ENCODE measurements at regions not wholly inside any gene's neighbourhood (a gene's known extent, or its start where the extent isn't known, plus 50 kb on each side); places are given as distances from the start of the nearest gene placed in this dataset.

DNA sequence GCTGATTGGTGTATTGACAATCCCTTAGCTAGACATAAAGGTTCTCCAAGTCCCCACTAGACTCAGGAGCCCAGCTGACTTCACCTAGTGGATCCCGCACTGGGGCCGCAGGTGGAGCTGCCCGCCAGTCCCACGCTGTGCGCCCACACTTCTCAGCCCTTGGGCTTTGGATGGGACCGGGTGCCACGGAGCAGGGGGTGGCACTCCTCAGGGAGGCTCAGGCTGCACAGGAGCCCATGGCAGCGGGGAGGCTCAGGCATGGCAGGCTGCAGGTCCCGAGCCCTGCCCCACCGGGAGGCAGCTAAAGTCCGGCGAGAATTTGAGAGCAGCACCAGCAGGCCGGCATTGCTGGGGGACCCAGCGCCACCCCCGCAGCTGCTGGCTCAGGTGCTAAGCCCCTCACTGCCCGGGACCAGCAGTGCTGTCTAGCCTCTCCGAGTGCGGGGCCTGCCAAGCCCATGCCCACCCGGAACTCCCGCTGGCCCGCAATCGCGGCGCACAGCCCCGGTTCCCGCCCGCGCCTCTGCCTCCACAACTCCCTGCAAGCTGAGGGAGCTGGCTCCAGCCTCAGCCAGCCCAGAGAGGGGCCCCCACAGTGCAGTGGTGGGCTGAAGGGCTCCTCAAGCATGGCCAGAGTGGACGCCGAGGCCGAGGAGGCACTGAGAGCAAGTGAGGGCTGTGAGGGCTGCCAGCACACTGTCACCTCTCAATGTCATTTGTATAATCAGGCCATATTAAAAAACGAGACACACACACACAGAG lies 437.2 kb downstream of the CSNK1G3 start:
- Mint-ChIP-seq H3K27ac (no peak overlapping the region), H3K27me3 (ENCODE audit: low read depth) (no peaks in the 10 kb centered on the region), H3K9me3 (peaks cover 5% of the 10 kb centered on the region), H3K4me3 (no peak overlapping the region), H3K36me3 (no peaks in the 10 kb centered on the region), H3K4me1 (peaks cover 17% of the 10 kb centered on the region)
- DNase-seq (ENCODE audit: low spot score in 2 of 2, unreplicated experiment in 2 of 2) = no peak
- TF ChIP-seq, protein P1, sequence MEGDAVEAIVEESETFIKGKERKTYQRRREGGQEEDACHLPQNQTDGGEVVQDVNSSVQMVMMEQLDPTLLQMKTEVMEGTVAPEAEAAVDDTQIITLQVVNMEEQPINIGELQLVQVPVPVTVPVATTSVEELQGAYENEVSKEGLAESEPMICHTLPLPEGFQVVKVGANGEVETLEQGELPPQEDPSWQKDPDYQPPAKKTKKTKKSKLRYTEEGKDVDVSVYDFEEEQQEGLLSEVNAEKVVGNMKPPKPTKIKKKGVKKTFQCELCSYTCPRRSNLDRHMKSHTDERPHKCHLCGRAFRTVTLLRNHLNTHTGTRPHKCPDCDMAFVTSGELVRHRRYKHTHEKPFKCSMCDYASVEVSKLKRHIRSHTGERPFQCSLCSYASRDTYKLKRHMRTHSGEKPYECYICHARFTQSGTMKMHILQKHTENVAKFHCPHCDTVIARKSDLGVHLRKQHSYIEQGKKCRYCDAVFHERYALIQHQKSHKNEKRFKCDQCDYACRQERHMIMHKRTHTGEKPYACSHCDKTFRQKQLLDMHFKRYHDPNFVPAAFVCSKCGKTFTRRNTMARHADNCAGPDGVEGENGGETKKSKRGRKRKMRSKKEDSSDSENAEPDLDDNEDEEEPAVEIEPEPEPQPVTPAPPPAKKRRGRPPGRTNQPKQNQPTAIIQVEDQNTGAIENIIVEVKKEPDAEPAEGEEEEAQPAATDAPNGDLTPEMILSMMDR (IDR thresholded peaks at IDR 0.05; ENCODE audit: unreplicated experiment) = no peak

DNA sequence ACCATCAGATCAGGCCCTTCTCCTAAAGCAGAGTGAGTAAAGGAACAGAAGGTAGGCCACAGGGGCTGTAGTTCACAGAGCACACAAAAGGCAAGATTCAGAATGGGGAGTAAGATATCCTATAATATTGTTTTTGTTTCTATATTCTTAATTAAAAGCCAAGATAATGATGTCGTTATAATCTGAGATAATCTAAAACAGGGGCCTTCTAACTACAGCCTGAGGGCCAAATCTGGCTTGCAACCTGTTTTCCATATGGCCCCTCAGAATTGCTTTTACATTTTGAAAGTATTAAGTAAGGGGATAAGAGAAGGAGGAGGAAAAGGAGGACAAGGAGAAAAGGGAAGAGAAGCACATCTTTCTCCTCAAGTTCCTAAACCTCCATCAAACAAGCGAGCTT lies 435.8 kb downstream of the CSNK1G3 start:
- no peak for DNase-seq (ENCODE audit: low spot score in 2 of 2, unreplicated experiment in 2 of 2)
- no peak overlapping the region for H3K4me3 Mint-ChIP-seq
- TF ChIP-seq, protein P1 (IDR thresholded peaks at IDR 0.05; ENCODE audit: unreplicated experiment) = no peak
- peaks cover under 1% of the 10 kb centered on the region for H3K36me3 Mint-ChIP-seq
- H3K4me1 Mint-ChIP-seq = peaks cover 17% of the 10 kb centered on the region
- H3K27ac Mint-ChIP-seq = no peak overlapping the region
- no peaks in the 10 kb centered on the region for H3K27me3 Mint-ChIP-seq (ENCODE audit: low read depth)
- H3K9me3 Mint-ChIP-seq = peaks cover 7% of the 10 kb centered on the region

DNA sequence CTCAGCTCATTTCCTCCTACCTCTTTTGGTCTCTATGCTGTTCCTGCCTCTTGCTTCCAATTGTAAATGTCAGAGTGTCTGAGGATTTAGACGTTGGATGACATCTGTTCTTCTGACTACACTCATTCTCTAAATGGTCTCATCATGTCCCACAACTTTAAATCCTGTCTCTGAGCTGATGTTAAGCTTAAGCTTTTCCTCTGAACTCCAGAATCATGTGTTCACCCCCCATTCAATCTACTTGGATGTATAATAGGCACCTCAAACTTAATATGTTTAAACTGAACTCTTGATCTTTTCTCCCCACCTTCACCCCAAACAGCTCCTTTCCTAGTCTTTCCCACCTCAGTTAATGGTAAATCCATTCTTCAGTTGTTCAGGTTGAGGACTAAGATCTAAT lies 433.6 kb downstream of the CSNK1G3 start:
- Mint-ChIP-seq H3K27me3 (ENCODE audit: low read depth) (no peaks in the 10 kb centered on the region), H3K4me1 (peaks cover 10% of the 10 kb centered on the region), H3K9me3 (peaks cover 17% of the 10 kb centered on the region), H3K36me3 (peaks cover 8% of the 10 kb centered on the region), H3K4me3 (no peak overlapping the region), H3K27ac (no peak overlapping the region)
- DNase-seq (ENCODE audit: low spot score in 2 of 2, unreplicated experiment in 2 of 2) = no peak
- TF ChIP-seq, protein P1 (IDR thresholded peaks at IDR 0.05; ENCODE audit: unreplicated experiment) = no peak

DNA sequence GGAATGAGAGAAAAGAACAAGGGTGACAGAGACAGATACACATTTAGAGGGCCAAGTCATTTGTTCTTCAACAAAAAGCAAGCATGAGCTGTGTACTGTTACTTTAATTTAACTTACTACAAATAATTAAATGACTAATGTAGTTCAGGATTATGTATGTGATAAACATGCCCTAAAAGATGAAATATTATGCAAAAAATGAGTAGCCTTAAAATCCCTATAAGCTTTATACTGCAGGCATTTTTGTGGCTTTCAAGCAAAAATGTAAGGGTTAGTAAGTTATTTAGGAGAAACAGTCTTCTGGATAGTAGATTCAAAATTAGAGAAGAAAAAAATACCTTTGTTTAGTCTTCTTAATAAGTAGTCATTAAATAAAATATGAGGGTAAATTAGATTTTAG lies 431.2 kb downstream of the CSNK1G3 start:
- Mint-ChIP-seq H3K27ac (no peak overlapping the region), H3K9me3 (peaks cover 40% of the 10 kb centered on the region), H3K27me3 (ENCODE audit: low read depth) (no peaks in the 10 kb centered on the region), H3K4me3 (no peak overlapping the region), H3K4me1 (peaks cover 5% of the 10 kb centered on the region), H3K36me3 (peaks cover 11% of the 10 kb centered on the region)
- no peak for DNase-seq (ENCODE audit: low spot score in 2 of 2, unreplicated experiment in 2 of 2)
- TF ChIP-seq, protein P1 (IDR thresholded peaks at IDR 0.05; ENCODE audit: unreplicated experiment) = no peak

DNA sequence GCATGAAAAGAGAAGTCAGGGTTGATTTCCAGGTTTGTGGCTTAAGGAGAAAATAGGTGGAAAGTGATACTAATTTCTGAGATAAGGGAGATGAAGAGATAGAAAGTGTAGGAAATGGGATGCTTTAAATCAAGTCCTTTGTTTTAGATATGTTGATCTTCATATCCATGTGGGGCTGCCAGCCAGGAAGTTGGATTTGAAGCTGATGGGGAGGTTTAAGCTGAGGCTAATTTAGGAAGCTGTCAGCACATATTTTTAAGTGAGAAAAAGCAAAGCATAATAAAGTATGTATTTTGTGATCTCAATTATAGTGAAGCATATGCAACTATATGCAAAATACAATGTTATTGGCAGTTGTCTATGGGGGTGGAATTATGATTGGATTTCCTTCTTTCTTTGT lies 428.4 kb downstream of the CSNK1G3 start:
- Mint-ChIP-seq H3K9me3 (peaks cover 56% of the 10 kb centered on the region), H3K4me3 (no peak overlapping the region), H3K27ac (no peak overlapping the region), H3K4me1 (no peaks in the 10 kb centered on the region), H3K36me3 (peaks cover 26% of the 10 kb centered on the region), H3K27me3 (ENCODE audit: low read depth) (no peaks in the 10 kb centered on the region)
- DNase-seq (ENCODE audit: low spot score in 2 of 2, unreplicated experiment in 2 of 2) = no peak
- TF ChIP-seq, protein P1 (IDR thresholded peaks at IDR 0.05; ENCODE audit: unreplicated experiment) = no peak
